Activated CD4-positive, CD25-positive, alpha-beta regulatory T cell (primary cell): ENCODE measurements at regions not wholly inside any gene's neighbourhood (a gene's known extent, or its start where the extent isn't known, plus 50 kb on each side); places are given as distances from the start of the nearest gene placed in this dataset.
"Not testable (repeated sequence)": the region's sequence is repeated elsewhere in the genome, so short reads cannot be mapped to it uniquely, and the experiment has no call there.

Experiments
- DNase-seq, 4 experiments: peaks; one replicate each; lab custom pipeline; 2025; lab: John Stamatoyannopoulos, UW

GRCh38 chr7:89621925-89622641, 532.2 kb upstream of the STEAP1 start:
- no peak for DNase-seq

- DNase-seq = no peak
These were observed 531.1 kb upstream of the STEAP1 start for GRCh38 chr7:89623018-89623672.

GRCh38 chr7:89624155-89624554, 530.1 kb upstream of the STEAP1 start:
- not testable (repeated sequence) for DNase-seq

DNA sequence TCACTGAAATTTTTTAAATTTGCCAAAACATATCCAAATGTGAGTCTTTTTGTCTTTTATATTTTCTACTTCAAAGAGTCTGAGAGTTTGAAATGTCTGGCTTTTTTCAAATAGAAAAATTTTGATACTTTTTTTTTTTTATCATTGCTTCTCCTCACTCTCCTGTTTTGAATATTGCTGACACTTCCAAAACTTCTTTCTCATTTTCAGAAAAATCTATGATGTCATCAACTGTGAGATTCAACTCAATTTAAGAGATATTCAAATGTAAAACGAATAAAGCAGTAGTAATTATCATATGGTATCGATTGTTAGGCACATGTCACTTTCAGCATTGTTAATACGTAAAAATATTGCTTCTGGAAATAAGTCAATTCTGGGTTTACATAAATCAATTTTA, 505.8 kb upstream of the STEAP1 start:
- DNase-seq = no peak

GRCh38 chr7:89655946-89656345, 498.3 kb upstream of the STEAP1 start:
- no peak for DNase-seq

DNA sequence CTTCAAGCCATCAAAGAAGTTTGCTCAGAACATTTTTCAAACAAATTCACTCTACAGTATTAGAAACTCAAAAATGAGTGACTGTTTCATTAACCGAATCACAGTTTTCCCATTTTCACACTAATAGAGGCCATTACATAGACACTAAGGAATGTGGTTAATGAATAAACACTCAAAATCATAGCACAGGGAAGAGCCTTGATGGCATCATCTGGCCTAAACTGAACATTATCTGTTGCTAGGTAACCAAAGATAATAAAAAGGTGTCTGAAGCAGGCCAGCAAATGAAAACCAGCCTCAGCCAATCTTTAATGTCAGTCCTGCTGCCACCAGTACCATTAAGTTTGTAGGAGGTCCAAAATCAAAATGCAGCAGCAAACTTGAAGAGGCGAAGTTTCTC, 492.4 kb upstream of the STEAP1 start:
- no peak for DNase-seq

- DNase-seq = no peak
These were observed 488.0 kb upstream of the STEAP1 start for GRCh38 chr7:89666136-89666835.

GRCh38 chr7:89680161-89680560, 474.1 kb upstream of the STEAP1 start:
- DNase-seq = no peak

GRCh38 chr7:89681448-89681847, 472.8 kb upstream of the STEAP1 start:
- no peak for DNase-seq

- DNase-seq = no peak
These were observed 469.0 kb upstream of the STEAP1 start for GRCh38 chr7:89685287-89685686.

- DNase-seq = no peak
These were observed 467.1 kb upstream of the STEAP1 start for GRCh38 chr7:89687211-89687610.

- no peak for DNase-seq
These were observed 459.0 kb upstream of the STEAP1 start for GRCh38 chr7:89695241-89695640.

DNA sequence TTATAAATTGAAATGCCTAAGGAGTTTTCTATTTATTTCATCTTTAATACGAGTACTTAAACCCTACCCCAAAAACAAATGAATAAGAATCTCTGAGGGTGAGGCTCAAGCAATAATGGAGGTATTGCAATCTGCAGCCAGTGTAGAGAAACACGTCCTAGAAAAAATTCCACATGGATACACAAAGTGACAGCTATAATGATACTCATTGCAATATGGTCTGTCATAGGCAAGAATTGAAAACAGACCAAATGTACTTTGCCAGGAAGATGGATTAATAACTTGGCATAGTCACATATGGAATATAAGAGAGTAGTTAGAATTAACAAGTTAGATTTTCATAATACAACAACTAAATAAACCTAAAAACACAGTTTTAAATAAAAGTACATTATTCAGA, 440.1 kb upstream of the STEAP1 start:
- DNase-seq = no peak

DNA sequence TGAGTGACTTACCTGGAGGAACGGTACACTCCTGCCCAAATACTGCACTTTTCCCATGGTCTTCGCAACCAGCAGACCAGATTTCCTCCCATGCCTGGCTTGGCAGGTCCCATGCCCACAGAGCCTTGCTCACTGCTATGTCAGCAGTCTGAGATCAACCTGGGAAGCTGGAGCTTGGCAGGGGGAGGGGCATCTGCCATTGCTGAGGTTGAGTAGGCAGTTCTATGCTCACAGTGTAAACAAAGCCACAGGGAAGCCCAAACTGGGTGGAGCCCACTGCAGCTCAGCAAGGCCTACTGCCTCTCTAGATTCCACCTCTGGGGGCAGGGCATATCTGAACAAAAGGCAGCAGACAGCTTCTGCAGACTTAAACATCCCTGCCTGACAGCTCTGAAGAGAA, 435.3 kb upstream of the STEAP1 start:
- DNase-seq = not testable (repeated sequence)

- DNase-seq = no peak
These were observed 425.8 kb upstream of the STEAP1 start for GRCh38 chr7:89728481-89728880.

DNA sequence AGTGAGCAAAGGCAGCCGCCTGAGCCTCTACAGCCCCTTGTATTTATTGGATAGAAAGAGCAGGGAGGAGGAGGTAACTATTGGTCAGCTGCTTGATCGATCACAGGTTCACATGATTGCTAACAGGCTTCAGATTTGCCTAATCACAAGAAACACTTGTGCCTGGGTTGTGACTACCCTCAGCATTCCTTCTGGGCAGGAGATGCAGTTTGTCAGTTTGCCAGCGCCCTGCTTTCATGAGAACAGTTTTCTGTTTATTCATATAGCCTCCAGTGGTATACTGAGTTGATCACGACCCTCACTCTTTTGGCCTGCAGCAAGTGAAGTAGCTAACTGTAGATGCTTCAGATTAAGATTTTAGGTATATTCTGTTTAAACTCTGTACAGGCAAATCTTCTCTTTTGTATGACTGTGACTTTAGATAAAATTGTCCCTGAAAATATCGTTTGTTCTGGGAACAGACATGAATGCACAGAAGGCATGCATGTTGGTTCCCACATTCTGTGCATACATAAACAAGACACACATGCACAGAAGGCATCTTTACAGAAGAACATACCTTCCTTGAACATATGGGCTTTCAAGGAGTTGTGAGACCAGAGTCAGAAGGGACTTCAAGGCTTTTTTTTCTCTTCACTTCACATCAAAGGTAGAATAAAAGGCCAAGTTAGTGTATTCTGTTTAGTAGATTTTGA, 422.4 kb upstream of the STEAP1 start:
- DNase-seq = no peak

- DNase-seq = no peak
These were observed 415.7 kb upstream of the STEAP1 start for GRCh38 chr7:89738549-89738948.

DNA sequence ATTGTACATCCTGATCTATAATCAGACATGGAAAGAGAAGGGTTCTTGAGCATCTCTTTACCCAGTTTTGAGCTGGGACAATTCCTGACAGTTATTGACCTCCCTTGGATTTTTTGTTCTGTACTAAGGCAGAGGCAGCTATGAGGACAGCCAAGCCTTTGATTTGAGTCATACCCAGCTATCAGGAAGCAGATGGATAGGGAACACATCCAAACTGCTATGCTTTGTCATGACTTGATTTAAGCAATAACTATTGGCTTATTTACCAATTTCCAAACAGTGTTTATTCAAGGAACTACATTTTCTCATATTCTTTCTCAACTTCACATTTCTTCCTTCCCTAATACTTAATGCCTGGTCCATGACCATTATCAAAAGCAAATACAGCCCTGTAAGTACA, 396.4 kb upstream of the STEAP1 start:
- DNase-seq = no peak

DNA sequence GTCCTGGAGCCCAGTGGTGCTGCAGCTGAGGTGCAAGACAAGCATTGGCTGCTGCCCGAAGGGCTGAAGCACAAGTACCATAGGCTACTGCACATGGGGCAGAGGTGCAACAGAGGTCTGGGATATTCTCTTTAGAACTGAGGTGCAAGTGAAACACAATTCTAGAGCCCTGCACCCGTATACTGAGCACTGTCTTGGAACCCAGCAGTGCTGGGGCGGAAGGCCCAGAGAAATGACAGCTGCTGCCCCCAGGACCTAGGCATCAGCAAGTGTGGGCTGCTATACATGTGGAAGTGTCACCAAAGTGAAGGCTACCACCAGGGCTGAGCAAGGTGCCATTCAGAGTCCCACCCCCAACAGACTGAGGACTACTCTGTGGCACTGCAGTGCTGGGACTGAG, 393.6 kb upstream of the STEAP1 start:
- DNase-seq = no peak

GRCh38 chr7:89761173-89761572, 393.1 kb upstream of the STEAP1 start:
- DNase-seq = peak in 1 of 4 experiments; percentile 0

- DNase-seq = no peak
These were observed 384.1 kb upstream of the STEAP1 start for GRCh38 chr7:89770161-89770560.

GRCh38 chr7:89771003-89771636, 383.1 kb upstream of the STEAP1 start:
- no peak for DNase-seq
